ENCODE measurements at regions not wholly inside any gene's neighbourhood (a gene's known extent, or its start where the extent isn't known, plus 50 kb on each side); places are given as distances from the start of the nearest gene placed in this dataset.
"Not testable (repeated sequence)": the region's sequence is repeated elsewhere in the genome, so short reads cannot be mapped to it uniquely, and the experiment has no call there.

GRCh38 chr13:54975676-54976075 lies 1947.1 kb downstream of the OLFM4 start:
- H3K9me3 ChIP-seq (ENCODE audit: control insufficient read depth, low read depth, low read length): no peaks in the 10 kb centered on the region
- H3K36me3 ChIP-seq (ENCODE audit: control insufficient read depth, low read depth, low read length): no peaks in the 10 kb centered on the region
- no peak overlapping the region for H3K4me3 ChIP-seq (ENCODE audit: low read length)
- no peak overlapping the region for H3K9ac ChIP-seq (ENCODE audit: low read length)
- H3K27me3 ChIP-seq (ENCODE audit: control insufficient read depth, insufficient read depth, low read length): no peaks in the 10 kb centered on the region
- no peak overlapping the region for H3K27ac ChIP-seq (ENCODE audit: low read length)
- H3K4me1 ChIP-seq (ENCODE audit: control insufficient read depth, low read depth, low read length): no peaks in the 10 kb centered on the region

DNA sequence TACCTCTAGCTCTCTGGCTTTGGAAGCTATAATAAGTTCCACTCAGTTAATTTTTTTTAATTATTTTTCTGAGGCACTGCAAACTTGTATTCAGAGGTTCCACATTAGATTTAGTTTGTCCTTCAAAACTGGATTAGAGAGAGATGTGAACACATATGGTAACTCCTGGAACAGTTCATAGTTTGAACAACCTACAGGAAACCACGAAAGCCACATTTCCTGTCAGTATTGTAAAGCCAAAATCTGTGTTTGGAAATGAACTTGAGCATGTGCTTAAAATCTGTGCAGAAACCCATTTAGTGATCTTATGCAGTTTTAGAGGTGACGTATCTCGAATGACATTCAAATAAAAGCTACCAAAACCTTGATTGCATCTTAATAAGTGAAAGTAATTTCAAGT lies 1952.0 kb downstream of the OLFM4 start:
- no peaks in the 10 kb centered on the region for H3K27me3 ChIP-seq (ENCODE audit: control insufficient read depth, insufficient read depth, low read length)
- no peaks in the 10 kb centered on the region for H3K36me3 ChIP-seq (ENCODE audit: control insufficient read depth, low read depth, low read length)
- H3K4me1 ChIP-seq (ENCODE audit: control insufficient read depth, low read depth, low read length): no peaks in the 10 kb centered on the region
- no peak overlapping the region for H3K9ac ChIP-seq (ENCODE audit: low read length)
- H3K9me3 ChIP-seq (ENCODE audit: control insufficient read depth, low read depth, low read length): no peaks in the 10 kb centered on the region
- H3K4me3 ChIP-seq (ENCODE audit: low read length): no peak overlapping the region
- no peak overlapping the region for H3K27ac ChIP-seq (ENCODE audit: low read length)

DNA sequence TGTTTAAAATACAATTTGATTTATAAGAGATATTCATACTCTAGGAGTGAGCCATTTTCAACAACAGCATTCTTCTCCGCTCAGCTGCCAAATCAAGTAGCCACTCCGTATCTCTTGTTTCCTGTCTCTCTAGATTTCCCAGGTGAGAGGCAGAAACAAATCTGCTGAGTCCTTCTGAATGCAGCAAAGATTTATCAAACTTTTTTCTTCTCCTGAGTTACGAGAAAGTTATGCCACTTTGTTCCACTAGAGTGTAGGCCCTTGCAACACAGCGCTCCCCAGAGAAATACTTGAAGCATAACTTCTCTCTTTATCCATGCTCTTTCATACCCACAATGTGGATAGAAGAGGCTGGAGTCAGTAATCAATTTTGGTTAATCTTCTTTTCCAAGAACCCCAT lies 1960.8 kb downstream of the OLFM4 start:
- H3K27me3 ChIP-seq (ENCODE audit: control insufficient read depth, insufficient read depth, low read length): no peaks in the 10 kb centered on the region
- H3K4me3 ChIP-seq (ENCODE audit: low read length): no peak overlapping the region
- H3K27ac ChIP-seq (ENCODE audit: low read length): no peak overlapping the region
- peaks cover 6% of the 10 kb centered on the region for H3K4me1 ChIP-seq (ENCODE audit: control insufficient read depth, low read depth, low read length)
- H3K9me3 ChIP-seq (ENCODE audit: control insufficient read depth, low read depth, low read length): no peaks in the 10 kb centered on the region
- H3K9ac ChIP-seq (ENCODE audit: low read length): no peak overlapping the region
- no peaks in the 10 kb centered on the region for H3K36me3 ChIP-seq (ENCODE audit: control insufficient read depth, low read depth, low read length)

DNA sequence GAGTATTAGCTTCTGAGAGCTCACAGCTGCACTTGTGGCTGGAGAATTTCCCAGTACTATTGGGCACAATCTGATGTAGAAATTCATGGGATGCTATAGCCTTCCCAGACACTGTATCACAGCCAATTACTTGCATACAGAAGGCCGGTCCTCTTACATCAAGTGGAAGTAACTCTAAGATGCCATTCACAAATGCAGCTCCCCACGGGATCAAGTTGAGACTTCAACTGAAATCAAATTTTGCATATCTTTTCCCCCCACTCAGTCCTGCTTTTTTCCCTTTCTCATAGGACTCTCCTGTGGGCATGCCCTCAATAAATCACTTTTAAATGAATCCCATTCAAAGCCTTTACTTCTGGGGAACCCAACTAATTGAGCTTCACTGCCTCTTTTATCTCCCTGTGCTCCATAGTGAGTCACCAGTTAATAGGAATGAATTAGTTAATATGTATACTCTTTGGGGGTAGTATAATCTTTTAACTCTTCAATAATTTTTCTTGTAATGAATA lies 1970.8 kb downstream of the OLFM4 start:
- Histone ChIP-seq H3K9ac (ENCODE audit: low read length) (no peak overlapping the region), H3K27ac (ENCODE audit: low read length) (peak overlapping the region; percentile 87)

GRCh38 chr13:55000043-55000442 lies 1971.4 kb downstream of the OLFM4 start:
- Histone ChIP-seq H3K9ac (ENCODE audit: low read length) (no peak overlapping the region), H3K27me3 (ENCODE audit: control insufficient read depth, insufficient read depth, low read length) (no peaks in the 10 kb centered on the region), H3K27ac (ENCODE audit: low read length) (peak overlapping the region; percentile 87), H3K36me3 (ENCODE audit: control insufficient read depth, low read depth, low read length) (no peaks in the 10 kb centered on the region), H3K4me1 (ENCODE audit: control insufficient read depth, low read depth, low read length) (peaks cover 31% of the 10 kb centered on the region), H3K4me3 (ENCODE audit: low read length) (peak overlapping the region; percentile 32), H3K9me3 (ENCODE audit: control insufficient read depth, low read depth, low read length) (peaks cover 6% of the 10 kb centered on the region)

More for the DNA sequence above, 1970.8 kb downstream of the OLFM4 start:
- no peaks in the 10 kb centered on the region for H3K27me3 ChIP-seq (ENCODE audit: control insufficient read depth, insufficient read depth, low read length)
- peaks cover 31% of the 10 kb centered on the region for H3K4me1 ChIP-seq (ENCODE audit: control insufficient read depth, low read depth, low read length)
- H3K36me3 ChIP-seq (ENCODE audit: control insufficient read depth, low read depth, low read length): no peaks in the 10 kb centered on the region
- no peak overlapping the region for H3K4me3 ChIP-seq (ENCODE audit: low read length)
- peaks cover 6% of the 10 kb centered on the region for H3K9me3 ChIP-seq (ENCODE audit: control insufficient read depth, low read depth, low read length)

- Histone ChIP-seq H3K36me3 (ENCODE audit: control insufficient read depth, low read depth, low read length) (no peaks in the 10 kb centered on the region), H3K27ac (ENCODE audit: low read length) (peak overlapping the region; percentile 35), H3K4me3 (ENCODE audit: low read length) (peak overlapping the region; percentile 9), H3K4me1 (ENCODE audit: control insufficient read depth, low read depth, low read length) (peaks cover 31% of the 10 kb centered on the region), H3K9me3 (ENCODE audit: control insufficient read depth, low read depth, low read length) (peaks cover 6% of the 10 kb centered on the region), H3K9ac (ENCODE audit: low read length) (no peak overlapping the region), H3K27me3 (ENCODE audit: control insufficient read depth, insufficient read depth, low read length) (no peaks in the 10 kb centered on the region)
Observed at GRCh38 chr13:55000844-55001243, 1972.2 kb downstream of the OLFM4 start.

GRCh38 chr13:55001881-55002280 lies 1973.3 kb downstream of the OLFM4 start:
- H3K27ac ChIP-seq (ENCODE audit: low read length): peak overlapping the region; percentile 43
- no peak overlapping the region for H3K4me3 ChIP-seq (ENCODE audit: low read length)
- H3K36me3 ChIP-seq (ENCODE audit: control insufficient read depth, low read depth, low read length): no peaks in the 10 kb centered on the region
- H3K9ac ChIP-seq (ENCODE audit: low read length): no peak overlapping the region
- H3K9me3 ChIP-seq (ENCODE audit: control insufficient read depth, low read depth, low read length): no peaks in the 10 kb centered on the region
- peaks cover 31% of the 10 kb centered on the region for H3K4me1 ChIP-seq (ENCODE audit: control insufficient read depth, low read depth, low read length)
- no peaks in the 10 kb centered on the region for H3K27me3 ChIP-seq (ENCODE audit: control insufficient read depth, insufficient read depth, low read length)

- Histone ChIP-seq H3K4me1 (ENCODE audit: control insufficient read depth, low read depth, low read length) (peaks cover 2% of the 10 kb centered on the region), H3K9ac (ENCODE audit: low read length) (no peak overlapping the region), H3K27me3 (ENCODE audit: control insufficient read depth, insufficient read depth, low read length) (no peaks in the 10 kb centered on the region), H3K36me3 (ENCODE audit: control insufficient read depth, low read depth, low read length) (no peaks in the 10 kb centered on the region), H3K4me3 (ENCODE audit: low read length) (no peak overlapping the region), H3K9me3 (ENCODE audit: control insufficient read depth, low read depth, low read length) (no peaks in the 10 kb centered on the region), H3K27ac (ENCODE audit: low read length) (no peak overlapping the region)
Observed at GRCh38 chr13:55007681-55008080, 1979.1 kb downstream of the OLFM4 start.

GRCh38 chr13:55013051-55013450 lies 1984.4 kb downstream of the OLFM4 start:
- Histone ChIP-seq H3K4me1 (ENCODE audit: control insufficient read depth, low read depth, low read length) (peaks cover 17% of the 10 kb centered on the region), H3K27ac (ENCODE audit: low read length) (no peak overlapping the region), H3K36me3 (ENCODE audit: control insufficient read depth, low read depth, low read length) (no peaks in the 10 kb centered on the region), H3K27me3 (ENCODE audit: control insufficient read depth, insufficient read depth, low read length) (no peaks in the 10 kb centered on the region), H3K9ac (ENCODE audit: low read length) (no peak overlapping the region), H3K4me3 (ENCODE audit: low read length) (no peak overlapping the region), H3K9me3 (ENCODE audit: control insufficient read depth, low read depth, low read length) (no peaks in the 10 kb centered on the region)

DNA sequence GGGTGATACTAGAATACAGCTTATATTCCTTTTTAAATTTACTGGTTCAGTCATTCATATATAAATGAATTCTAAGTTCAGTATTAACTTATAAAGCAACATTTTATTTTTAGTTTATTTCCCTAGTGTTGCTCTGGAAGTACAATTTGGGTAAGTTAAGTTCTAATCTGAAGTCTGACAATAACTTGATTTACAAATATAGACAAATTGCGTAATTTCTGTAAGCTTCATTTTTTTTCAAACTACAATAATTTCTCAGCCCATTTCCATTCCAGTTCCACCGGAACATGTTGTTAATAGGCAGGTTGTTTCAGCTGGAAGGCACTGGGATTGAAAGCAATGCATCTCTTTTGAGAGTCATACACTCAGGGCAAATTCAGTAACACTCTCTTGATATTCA lies 2000.7 kb downstream of the OLFM4 start:
- no peaks in the 10 kb centered on the region for H3K4me1 ChIP-seq (ENCODE audit: control insufficient read depth, low read depth, low read length)
- peaks cover 13% of the 10 kb centered on the region for H3K9me3 ChIP-seq (ENCODE audit: control insufficient read depth, low read depth, low read length)
- H3K9ac ChIP-seq (ENCODE audit: low read length): no peak overlapping the region
- H3K27ac ChIP-seq (ENCODE audit: low read length): no peak overlapping the region
- no peaks in the 10 kb centered on the region for H3K36me3 ChIP-seq (ENCODE audit: control insufficient read depth, low read depth, low read length)
- H3K27me3 ChIP-seq (ENCODE audit: control insufficient read depth, insufficient read depth, low read length): no peaks in the 10 kb centered on the region
- no peak overlapping the region for H3K4me3 ChIP-seq (ENCODE audit: low read length)

DNA sequence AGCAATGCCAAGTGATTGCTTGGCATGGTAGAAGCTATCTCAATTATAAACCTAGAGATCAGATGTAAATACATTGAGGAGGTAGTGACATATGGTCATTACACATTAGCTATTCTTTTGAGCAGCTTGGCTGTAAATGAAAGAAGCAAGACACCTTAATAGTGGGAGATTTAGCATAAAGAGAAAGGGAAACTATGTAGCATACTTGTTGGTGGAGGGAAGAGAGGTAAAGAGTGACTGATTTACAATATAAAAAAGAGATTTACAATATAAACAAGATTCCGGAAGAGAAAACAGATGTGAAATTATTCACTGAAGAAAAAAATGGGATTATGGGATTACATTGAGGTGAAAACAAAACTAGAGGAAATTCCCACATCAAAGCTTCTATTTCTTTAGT lies 2009.6 kb downstream of the OLFM4 start:
- Histone ChIP-seq H3K4me3 (ENCODE audit: low read length) (no peak overlapping the region), H3K36me3 (ENCODE audit: control insufficient read depth, low read depth, low read length) (peaks cover 4% of the 10 kb centered on the region), H3K27ac (ENCODE audit: low read length) (no peak overlapping the region), H3K27me3 (ENCODE audit: control insufficient read depth, insufficient read depth, low read length) (no peaks in the 10 kb centered on the region), H3K9me3 (ENCODE audit: control insufficient read depth, low read depth, low read length) (no peaks in the 10 kb centered on the region), H3K4me1 (ENCODE audit: control insufficient read depth, low read depth, low read length) (peaks cover 35% of the 10 kb centered on the region), H3K9ac (ENCODE audit: low read length) (no peak overlapping the region)

DNA sequence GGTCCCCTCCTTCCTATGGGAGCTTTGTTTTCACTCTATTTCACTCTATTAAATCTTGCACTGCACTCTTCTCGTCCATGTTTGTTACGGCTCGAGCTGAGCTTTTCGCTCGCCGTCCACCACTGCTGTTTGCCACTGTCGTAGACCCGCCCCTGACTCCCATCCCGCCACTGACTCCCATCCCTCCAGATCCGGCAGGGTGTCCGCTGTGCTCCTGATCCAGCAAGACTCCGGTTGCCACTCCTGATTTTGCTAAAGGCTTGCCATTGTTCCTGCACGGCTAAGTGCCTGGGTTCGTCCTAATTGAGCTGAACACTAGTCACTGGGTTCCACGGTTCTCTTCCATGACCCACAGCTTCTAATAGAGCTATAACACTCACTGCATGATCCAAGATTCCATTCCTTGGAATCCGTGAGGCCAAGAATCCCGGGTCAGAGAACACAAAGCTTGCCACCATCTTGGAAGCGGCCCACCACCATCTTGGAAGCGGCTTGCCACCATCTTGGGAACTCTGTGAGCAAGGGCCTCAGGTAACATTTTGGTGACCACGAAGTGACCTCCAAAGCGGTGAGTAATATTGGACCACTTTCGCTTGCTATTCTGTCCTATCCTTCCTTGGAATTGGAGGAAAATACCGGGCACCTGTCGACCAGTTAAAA lies 2025.4 kb downstream of the OLFM4 start:
- H3K27me3 ChIP-seq (ENCODE audit: control insufficient read depth, insufficient read depth, low read length): not testable (repeated sequence)

More for the DNA sequence above, 2025.4 kb downstream of the OLFM4 start:
- not testable (repeated sequence) for H3K36me3 ChIP-seq (ENCODE audit: control insufficient read depth, low read depth, low read length); H3K4me1 ChIP-seq (ENCODE audit: control insufficient read depth, low read depth, low read length); H3K4me3 ChIP-seq (ENCODE audit: low read length); H3K27ac ChIP-seq (ENCODE audit: low read length); H3K9ac ChIP-seq (ENCODE audit: low read length); H3K9me3 ChIP-seq (ENCODE audit: control insufficient read depth, low read depth, low read length)
